ENCODE measurements at regions not wholly inside any gene's neighbourhood (a gene's known extent, or its start where the extent isn't known, plus 50 kb on each side); places are given as distances from the start of the nearest gene placed in this dataset.
"Not testable (repeated sequence)": the region's sequence is repeated elsewhere in the genome, so short reads cannot be mapped to it uniquely, and the experiment has no call there.

GRCh38 chr6:126204126-126204525 lies 135.8 kb upstream of the CENPW start:
- no peak for TF ChIP-seq CTCF (IDR thresholded peaks at IDR 0.05)
- intact Hi-C loops (cut with DNase I) = no loop called here
- no peaks in the 10 kb centered on the region for H3K9me3 ChIP-seq

GRCh38 chr6:126204598-126204997 lies 135.3 kb upstream of the CENPW start:
- Histone ChIP-seq H3K4me1 (no peaks in the 10 kb centered on the region), H3K27ac (no peak overlapping the region), H3K27me3 (no peaks in the 10 kb centered on the region), H3K36me3 (no peaks in the 10 kb centered on the region), H3K9me3 (no peaks in the 10 kb centered on the region), H3K4me3 (no peak overlapping the region)
- TF ChIP-seq CTCF (IDR thresholded peaks at IDR 0.05) = no peak
- no peak for ATAC-seq
- DNase-seq = no peak
- intact Hi-C loops (cut with DNase I) = no loop called here

More at GRCh38 chr6:126204126-126204525, 135.8 kb upstream of the CENPW start:
- Histone ChIP-seq H3K4me3 (no peak overlapping the region), H3K27me3 (no peaks in the 10 kb centered on the region), H3K36me3 (no peaks in the 10 kb centered on the region), H3K27ac (no peak overlapping the region), H3K4me1 (no peaks in the 10 kb centered on the region)
- DNase-seq (no peak), ATAC-seq (no peak)

- no peaks in the 10 kb centered on the region for H3K27me3 ChIP-seq
- no peak for TF ChIP-seq CTCF (IDR thresholded peaks at IDR 0.05)
- DNase-seq (no peak), ATAC-seq (no peak)
- no peaks in the 10 kb centered on the region for H3K4me1 ChIP-seq
- intact Hi-C loops (cut with DNase I) = no loop called here
- H3K36me3 ChIP-seq = no peaks in the 10 kb centered on the region
- H3K27ac ChIP-seq = no peak overlapping the region
- no peak overlapping the region for H3K4me3 ChIP-seq
- H3K9me3 ChIP-seq = no peaks in the 10 kb centered on the region
These were observed 133.2 kb upstream of the CENPW start for GRCh38 chr6:126206504-126207246.

- Histone ChIP-seq H3K27me3 (no peaks in the 10 kb centered on the region), H3K27ac (no peak overlapping the region), H3K9me3 (no peaks in the 10 kb centered on the region), H3K4me1 (no peaks in the 10 kb centered on the region), H3K36me3 (no peaks in the 10 kb centered on the region), H3K4me3 (no peak overlapping the region)
- no peak for ATAC-seq
- no peak for DNase-seq
- intact Hi-C loops (cut with DNase I) = no loop called here
- no peak for TF ChIP-seq CTCF (IDR thresholded peaks at IDR 0.05)
These were observed 129.4 kb upstream of the CENPW start for GRCh38 chr6:126210398-126211075.

- ATAC-seq (no peak), DNase-seq (no peak)
- Histone ChIP-seq H3K27ac (no peak overlapping the region), H3K4me1 (no peaks in the 10 kb centered on the region), H3K27me3 (no peaks in the 10 kb centered on the region), H3K36me3 (no peaks in the 10 kb centered on the region), H3K9me3 (no peaks in the 10 kb centered on the region), H3K4me3 (no peak overlapping the region)
- TF ChIP-seq CTCF (IDR thresholded peaks at IDR 0.05) = no peak
- intact Hi-C loops (cut with DNase I) = no loop called here
These were observed 122.4 kb upstream of the CENPW start for GRCh38 chr6:126217497-126217896.

- H3K36me3 ChIP-seq; H3K27ac ChIP-seq; ATAC-seq; H3K4me3 ChIP-seq; DNase-seq; H3K4me1 ChIP-seq; H3K9me3 ChIP-seq; intact Hi-C loops (cut with DNase I); H3K27me3 ChIP-seq: not testable (repeated sequence)
These were observed 119.0 kb upstream of the CENPW start for GRCh38 chr6:126220901-126221300.
